ENCODE measurements at regions not wholly inside any gene's neighbourhood (a gene's known extent, or its start where the extent isn't known, plus 50 kb on each side); places are given as distances from the start of the nearest gene placed in this dataset.
"Not testable (repeated sequence)": the region's sequence is repeated elsewhere in the genome, so short reads cannot be mapped to it uniquely, and the experiment has no call there.

DNA sequence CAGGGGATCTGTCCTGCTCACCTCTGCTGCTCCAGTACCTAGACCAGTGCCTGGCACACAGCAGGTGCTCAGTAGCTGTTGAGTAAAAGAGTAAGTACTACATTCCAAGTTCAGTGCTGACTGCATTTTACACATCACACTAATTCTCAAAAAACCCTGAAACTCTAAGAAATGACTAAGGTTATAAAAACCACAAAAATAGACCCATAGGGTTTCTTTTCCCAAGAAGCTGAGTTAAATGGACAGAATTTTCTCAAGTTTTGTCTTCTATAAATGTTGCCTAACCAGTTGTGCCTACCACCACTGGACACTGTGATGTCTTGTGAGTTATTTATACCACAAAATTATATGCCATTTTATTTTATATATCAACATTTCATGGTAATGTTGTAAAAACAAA, 78.9 kb upstream of the RXFP1 start:
- H3K9me3 ChIP-seq (ENCODE audit: severe bottlenecking) = no peaks in the 10 kb centered on the region
- no peaks in the 10 kb centered on the region for H3K36me3 ChIP-seq
- no peak overlapping the region for H3K4me3 ChIP-seq (ENCODE audit: low read depth, low read length)
- H3K27me3 ChIP-seq (ENCODE audit: insufficient read depth, low read depth, severe bottlenecking) = no peaks in the 10 kb centered on the region
- DNase-seq = no peak
- no peak overlapping the region for H3K27ac ChIP-seq
- TF ChIP-seq, protein P1, sequence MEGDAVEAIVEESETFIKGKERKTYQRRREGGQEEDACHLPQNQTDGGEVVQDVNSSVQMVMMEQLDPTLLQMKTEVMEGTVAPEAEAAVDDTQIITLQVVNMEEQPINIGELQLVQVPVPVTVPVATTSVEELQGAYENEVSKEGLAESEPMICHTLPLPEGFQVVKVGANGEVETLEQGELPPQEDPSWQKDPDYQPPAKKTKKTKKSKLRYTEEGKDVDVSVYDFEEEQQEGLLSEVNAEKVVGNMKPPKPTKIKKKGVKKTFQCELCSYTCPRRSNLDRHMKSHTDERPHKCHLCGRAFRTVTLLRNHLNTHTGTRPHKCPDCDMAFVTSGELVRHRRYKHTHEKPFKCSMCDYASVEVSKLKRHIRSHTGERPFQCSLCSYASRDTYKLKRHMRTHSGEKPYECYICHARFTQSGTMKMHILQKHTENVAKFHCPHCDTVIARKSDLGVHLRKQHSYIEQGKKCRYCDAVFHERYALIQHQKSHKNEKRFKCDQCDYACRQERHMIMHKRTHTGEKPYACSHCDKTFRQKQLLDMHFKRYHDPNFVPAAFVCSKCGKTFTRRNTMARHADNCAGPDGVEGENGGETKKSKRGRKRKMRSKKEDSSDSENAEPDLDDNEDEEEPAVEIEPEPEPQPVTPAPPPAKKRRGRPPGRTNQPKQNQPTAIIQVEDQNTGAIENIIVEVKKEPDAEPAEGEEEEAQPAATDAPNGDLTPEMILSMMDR (IDR thresholded peaks at IDR 0.05; ENCODE audit: low read depth, low read length) = no peak

DNA sequence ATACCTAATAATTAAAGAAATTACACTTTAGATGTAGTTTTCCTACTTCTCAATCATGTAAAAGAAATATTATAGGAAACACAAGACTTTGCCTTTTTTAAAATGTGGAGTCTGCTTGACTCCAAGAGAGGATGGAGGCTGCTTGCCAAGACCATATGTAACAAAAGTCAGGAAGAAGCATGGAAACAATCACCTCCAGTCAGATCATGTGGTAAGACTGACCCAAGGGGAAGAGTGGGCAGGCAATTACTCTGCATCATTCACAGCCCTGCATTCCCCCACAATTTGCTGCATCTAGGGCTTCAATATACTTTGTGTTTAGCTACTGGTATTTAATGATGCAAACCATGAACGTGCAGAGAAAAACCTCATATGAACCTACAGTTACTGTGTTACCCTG, 78.0 kb upstream of the RXFP1 start:
- H3K4me3 ChIP-seq (ENCODE audit: low read depth, low read length) = no peak overlapping the region
- H3K9me3 ChIP-seq (ENCODE audit: severe bottlenecking) = no peaks in the 10 kb centered on the region
- TF ChIP-seq, protein P1 (IDR thresholded peaks at IDR 0.05; ENCODE audit: low read depth, low read length) = no peak
- no peaks in the 10 kb centered on the region for H3K27me3 ChIP-seq (ENCODE audit: insufficient read depth, low read depth, severe bottlenecking)
- no peaks in the 10 kb centered on the region for H3K36me3 ChIP-seq
- no peak for DNase-seq
- H3K27ac ChIP-seq = no peak overlapping the region

DNA sequence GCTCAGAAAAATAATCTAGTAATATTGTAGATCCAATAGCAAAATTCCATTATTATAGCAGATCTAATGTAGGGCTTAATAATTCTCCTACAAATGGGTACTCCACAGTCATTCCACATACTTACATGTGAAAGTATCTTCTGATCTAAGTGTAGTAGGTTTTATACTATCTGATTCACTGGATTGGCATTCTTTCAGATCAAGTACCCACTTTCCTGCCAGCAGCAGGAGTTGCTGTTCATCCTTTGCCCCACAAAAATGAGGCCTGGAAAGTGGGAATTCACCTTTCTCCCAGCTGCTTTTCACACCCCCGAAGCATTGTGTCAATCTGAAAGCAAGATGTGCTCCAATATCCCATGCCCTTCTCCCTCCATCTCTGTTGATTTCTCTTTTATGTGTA, 77.1 kb upstream of the RXFP1 start:
- Histone ChIP-seq H3K36me3 (no peaks in the 10 kb centered on the region), H3K27ac (no peak overlapping the region), H3K27me3 (ENCODE audit: insufficient read depth, low read depth, severe bottlenecking) (no peaks in the 10 kb centered on the region), H3K9me3 (ENCODE audit: severe bottlenecking) (no peaks in the 10 kb centered on the region), H3K4me3 (ENCODE audit: low read depth, low read length) (no peak overlapping the region)
- TF ChIP-seq, protein P1 (IDR thresholded peaks at IDR 0.05; ENCODE audit: low read depth, low read length) = no peak
- no peak for DNase-seq

DNA sequence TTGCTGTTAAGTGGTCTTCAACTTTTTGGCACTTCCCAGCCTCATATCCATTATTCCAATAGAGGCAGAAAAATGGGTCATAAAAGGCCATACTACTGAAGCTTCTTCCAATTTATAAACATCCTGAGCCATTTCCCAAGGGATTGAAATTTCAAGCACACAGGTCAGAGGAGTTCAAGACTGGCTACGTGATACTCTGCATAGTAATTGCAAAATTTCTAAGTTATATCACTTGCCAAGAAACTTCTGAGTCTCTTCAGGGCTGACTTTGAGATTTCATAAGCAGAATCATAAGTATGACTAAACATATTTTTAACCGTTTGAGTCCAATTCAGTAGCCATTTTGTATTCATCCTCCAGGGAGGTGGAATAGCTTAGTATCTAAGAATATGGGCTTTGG, 75.6 kb upstream of the RXFP1 start:
- DNase-seq = no peak
- H3K27me3 ChIP-seq (ENCODE audit: insufficient read depth, low read depth, severe bottlenecking) = no peaks in the 10 kb centered on the region
- TF ChIP-seq, protein P1 (IDR thresholded peaks at IDR 0.05; ENCODE audit: low read depth, low read length) = no peak
- no peaks in the 10 kb centered on the region for H3K9me3 ChIP-seq (ENCODE audit: severe bottlenecking)
- H3K27ac ChIP-seq = no peak overlapping the region
- H3K36me3 ChIP-seq = no peaks in the 10 kb centered on the region
- H3K4me3 ChIP-seq (ENCODE audit: low read depth, low read length) = no peak overlapping the region

DNA sequence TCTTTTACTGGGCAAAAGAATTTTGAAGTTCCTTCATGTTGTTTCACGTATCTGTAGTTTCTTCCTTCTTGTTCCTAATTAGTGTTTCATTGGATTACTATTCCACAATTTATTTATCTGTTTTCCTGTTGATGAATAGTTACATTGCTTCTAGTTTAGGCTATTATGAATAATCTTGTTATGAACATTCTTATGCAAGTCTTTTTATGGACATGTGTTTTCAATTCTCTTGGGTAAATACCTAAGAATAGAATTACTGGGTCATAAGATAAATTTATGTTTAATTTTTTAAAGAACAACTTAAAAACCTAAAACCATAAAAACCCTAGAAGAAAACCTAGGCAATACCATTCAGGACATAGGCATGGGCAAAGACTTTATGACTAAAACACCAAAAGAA, 70.9 kb upstream of the RXFP1 start:
- H3K36me3 ChIP-seq = no peaks in the 10 kb centered on the region
- no peak overlapping the region for H3K4me3 ChIP-seq (ENCODE audit: low read depth, low read length)
- DNase-seq = no peak
- H3K27me3 ChIP-seq (ENCODE audit: insufficient read depth, low read depth, severe bottlenecking) = no peaks in the 10 kb centered on the region
- TF ChIP-seq, protein P1 (IDR thresholded peaks at IDR 0.05; ENCODE audit: low read depth, low read length) = no peak
- H3K27ac ChIP-seq = no peak overlapping the region
- H3K9me3 ChIP-seq (ENCODE audit: severe bottlenecking) = no peaks in the 10 kb centered on the region

DNA sequence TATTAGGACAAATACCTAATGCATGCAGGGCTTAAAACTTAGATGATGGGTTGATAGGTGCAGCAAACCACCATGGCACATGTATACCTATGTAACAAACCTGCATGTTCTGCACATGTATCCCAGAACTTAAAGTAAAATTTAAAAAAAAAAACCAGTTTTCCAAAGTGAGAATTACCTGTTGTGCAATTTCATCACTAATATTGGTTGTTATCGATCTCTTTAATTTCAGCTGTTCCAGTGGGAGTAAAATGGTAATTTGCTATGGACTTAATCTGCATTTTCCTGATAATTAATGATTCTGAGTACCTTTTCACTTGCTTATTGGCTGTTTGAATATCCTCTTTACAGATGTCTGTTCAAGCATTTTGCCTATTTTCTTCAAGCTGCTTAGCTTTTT, 69.6 kb upstream of the RXFP1 start:
- DNase-seq; H3K27ac ChIP-seq; H3K4me3 ChIP-seq (ENCODE audit: low read depth, low read length); H3K36me3 ChIP-seq; H3K9me3 ChIP-seq (ENCODE audit: severe bottlenecking); H3K27me3 ChIP-seq (ENCODE audit: insufficient read depth, low read depth, severe bottlenecking): not testable (repeated sequence)
